ENCODE measurements at regions not wholly inside any gene's neighbourhood (a gene's known extent, or its start where the extent isn't known, plus 50 kb on each side); places are given as distances from the start of the nearest gene placed in this dataset.

- no peak for TF ChIP-seq POLR2A (IDR thresholded peaks at IDR 0.05)
- TF ChIP-seq CTCF (IDR thresholded peaks at IDR 0.05), result no peak
Measured at GRCh38 chr1:185568155-185569123, 165.8 kb upstream of the HMCN1 start.
